ENCODE measurements at regions not wholly inside any gene's neighbourhood (a gene's known extent, or its start where the extent isn't known, plus 50 kb on each side); places are given as distances from the start of the nearest gene placed in this dataset.

DNA sequence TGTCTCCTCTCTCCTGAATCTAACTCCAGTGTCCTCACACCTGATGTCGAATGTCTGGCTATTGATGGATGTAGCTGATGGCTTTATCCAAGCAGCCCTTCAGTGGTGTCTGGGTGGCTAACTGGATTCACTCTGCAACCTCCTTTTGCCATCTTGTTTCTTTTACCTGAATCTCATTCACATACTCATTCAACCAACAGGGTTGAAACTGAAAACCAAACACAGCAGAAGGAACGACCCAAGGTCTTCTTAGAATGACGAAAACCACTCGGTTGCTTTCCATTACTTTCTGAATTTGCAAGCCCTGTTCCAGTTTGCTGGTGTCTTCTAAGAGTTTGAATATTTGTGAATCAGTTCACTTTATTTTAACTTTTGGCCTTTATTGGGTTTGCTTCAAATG lies 424.3 kb upstream of the CXADR start (continued):
- TF ChIP-seq, protein P1, sequence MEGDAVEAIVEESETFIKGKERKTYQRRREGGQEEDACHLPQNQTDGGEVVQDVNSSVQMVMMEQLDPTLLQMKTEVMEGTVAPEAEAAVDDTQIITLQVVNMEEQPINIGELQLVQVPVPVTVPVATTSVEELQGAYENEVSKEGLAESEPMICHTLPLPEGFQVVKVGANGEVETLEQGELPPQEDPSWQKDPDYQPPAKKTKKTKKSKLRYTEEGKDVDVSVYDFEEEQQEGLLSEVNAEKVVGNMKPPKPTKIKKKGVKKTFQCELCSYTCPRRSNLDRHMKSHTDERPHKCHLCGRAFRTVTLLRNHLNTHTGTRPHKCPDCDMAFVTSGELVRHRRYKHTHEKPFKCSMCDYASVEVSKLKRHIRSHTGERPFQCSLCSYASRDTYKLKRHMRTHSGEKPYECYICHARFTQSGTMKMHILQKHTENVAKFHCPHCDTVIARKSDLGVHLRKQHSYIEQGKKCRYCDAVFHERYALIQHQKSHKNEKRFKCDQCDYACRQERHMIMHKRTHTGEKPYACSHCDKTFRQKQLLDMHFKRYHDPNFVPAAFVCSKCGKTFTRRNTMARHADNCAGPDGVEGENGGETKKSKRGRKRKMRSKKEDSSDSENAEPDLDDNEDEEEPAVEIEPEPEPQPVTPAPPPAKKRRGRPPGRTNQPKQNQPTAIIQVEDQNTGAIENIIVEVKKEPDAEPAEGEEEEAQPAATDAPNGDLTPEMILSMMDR (conservative IDR thresholded peaks at IDR 0.05; ENCODE audit: low read depth in 2 of 2): no peak
- TF ChIP-seq, protein P2, sequence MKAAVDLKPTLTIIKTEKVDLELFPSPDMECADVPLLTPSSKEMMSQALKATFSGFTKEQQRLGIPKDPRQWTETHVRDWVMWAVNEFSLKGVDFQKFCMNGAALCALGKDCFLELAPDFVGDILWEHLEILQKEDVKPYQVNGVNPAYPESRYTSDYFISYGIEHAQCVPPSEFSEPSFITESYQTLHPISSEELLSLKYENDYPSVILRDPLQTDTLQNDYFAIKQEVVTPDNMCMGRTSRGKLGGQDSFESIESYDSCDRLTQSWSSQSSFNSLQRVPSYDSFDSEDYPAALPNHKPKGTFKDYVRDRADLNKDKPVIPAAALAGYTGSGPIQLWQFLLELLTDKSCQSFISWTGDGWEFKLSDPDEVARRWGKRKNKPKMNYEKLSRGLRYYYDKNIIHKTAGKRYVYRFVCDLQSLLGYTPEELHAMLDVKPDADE (IDR thresholded peaks at IDR 0.05): no peak
- TF ChIP-seq POLR2AphosphoS5 (IDR thresholded peaks at IDR 0.05; ENCODE audit: low read depth): no peak
- no peak for TF ChIP-seq NANOG (IDR thresholded peaks at IDR 0.05; ENCODE audit: borderline replicate concordance)
- TF ChIP-seq CREB1 (CRISPR knock-in tag; IDR thresholded peaks at IDR 0.05; ENCODE audit: low read depth): no peak
- no peak for TF ChIP-seq STAT1 (IDR thresholded peaks at IDR 0.05; ENCODE audit: unreplicated experiment)

DNA sequence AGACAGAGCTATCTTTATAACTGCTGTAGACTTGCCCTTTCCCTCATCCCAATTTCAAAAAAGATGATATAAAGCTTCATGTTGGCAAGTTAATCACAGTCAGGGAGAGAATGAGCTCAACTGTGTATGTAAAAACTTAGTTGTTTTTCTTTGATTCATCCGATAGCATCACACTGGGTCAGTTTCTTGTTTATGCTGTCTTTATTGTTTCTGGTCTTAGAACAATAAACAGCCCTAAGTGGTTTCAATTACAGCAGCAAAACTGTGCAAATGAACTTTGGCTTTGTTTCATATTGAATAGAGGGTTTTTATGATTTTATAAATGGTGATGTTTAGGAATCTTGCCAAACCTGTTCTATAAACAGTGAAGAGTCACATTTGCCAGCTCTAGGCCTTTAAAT lies 423.8 kb upstream of the CXADR start:
- Histone ChIP-seq H3K27me3 (ENCODE audit: insufficient read depth) (no peaks in the 10 kb centered on the region), H4K20me1 (replicated peaks; ENCODE audit: insufficient read depth) (no peaks in the 10 kb centered on the region), H3K4me1 (ENCODE audit: insufficient read depth) (peaks cover 6% of the 10 kb centered on the region; the same call in 1 of the 2 replicates), H3K4me2 (no peak overlapping the region), H2AFZ (no peak overlapping the region), H3K27ac (ENCODE audit: low read depth) (no peak overlapping the region), H3K36me3 (ENCODE audit: insufficient read depth) (no peaks in the 10 kb centered on the region), H3F3A (replicated peaks; ENCODE audit: low read depth) (no peaks in the 10 kb centered on the region), H3K9me2 (ENCODE audit: insufficient read depth) (peaks cover 6% of the 10 kb centered on the region; the same call in 1 of the 2 replicates), H3K79me2 (replicated peaks; ENCODE audit: insufficient read depth) (no peaks in the 10 kb centered on the region), H3K4me3 (no peak overlapping the region)
- Mint-ChIP-seq H3K4me3 (no peak overlapping the region), H3K4me1 (peaks cover 15% of the 10 kb centered on the region), H3K27ac (no peak overlapping the region), H3K27me3 (ENCODE audit: insufficient read depth, low read depth, poor library complexity) (peaks cover 5% of the 10 kb centered on the region), H3K36me3 (ENCODE audit: low read depth) (peaks cover 3% of the 10 kb centered on the region; the same call in 2 of the 3 replicates), H3K9me3 (peaks cover 3% of the 10 kb centered on the region; the same call in 2 of the 3 replicates)
- ATAC-seq (no peak), DNase-seq (ENCODE audit: low spot score) (no peak)
- TF ChIP-seq, protein P3, sequence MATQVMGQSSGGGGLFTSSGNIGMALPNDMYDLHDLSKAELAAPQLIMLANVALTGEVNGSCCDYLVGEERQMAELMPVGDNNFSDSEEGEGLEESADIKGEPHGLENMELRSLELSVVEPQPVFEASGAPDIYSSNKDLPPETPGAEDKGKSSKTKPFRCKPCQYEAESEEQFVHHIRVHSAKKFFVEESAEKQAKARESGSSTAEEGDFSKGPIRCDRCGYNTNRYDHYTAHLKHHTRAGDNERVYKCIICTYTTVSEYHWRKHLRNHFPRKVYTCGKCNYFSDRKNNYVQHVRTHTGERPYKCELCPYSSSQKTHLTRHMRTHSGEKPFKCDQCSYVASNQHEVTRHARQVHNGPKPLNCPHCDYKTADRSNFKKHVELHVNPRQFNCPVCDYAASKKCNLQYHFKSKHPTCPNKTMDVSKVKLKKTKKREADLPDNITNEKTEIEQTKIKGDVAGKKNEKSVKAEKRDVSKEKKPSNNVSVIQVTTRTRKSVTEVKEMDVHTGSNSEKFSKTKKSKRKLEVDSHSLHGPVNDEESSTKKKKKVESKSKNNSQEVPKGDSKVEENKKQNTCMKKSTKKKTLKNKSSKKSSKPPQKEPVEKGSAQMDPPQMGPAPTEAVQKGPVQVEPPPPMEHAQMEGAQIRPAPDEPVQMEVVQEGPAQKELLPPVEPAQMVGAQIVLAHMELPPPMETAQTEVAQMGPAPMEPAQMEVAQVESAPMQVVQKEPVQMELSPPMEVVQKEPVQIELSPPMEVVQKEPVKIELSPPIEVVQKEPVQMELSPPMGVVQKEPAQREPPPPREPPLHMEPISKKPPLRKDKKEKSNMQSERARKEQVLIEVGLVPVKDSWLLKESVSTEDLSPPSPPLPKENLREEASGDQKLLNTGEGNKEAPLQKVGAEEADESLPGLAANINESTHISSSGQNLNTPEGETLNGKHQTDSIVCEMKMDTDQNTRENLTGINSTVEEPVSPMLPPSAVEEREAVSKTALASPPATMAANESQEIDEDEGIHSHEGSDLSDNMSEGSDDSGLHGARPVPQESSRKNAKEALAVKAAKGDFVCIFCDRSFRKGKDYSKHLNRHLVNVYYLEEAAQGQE (IDR thresholded peaks at IDR 0.05; ENCODE audit: unreplicated experiment): no peak
- TF ChIP-seq ZNF114 (CRISPR knock-in tag; IDR thresholded peaks at IDR 0.05) (no peak), EZH2phosphoT487 (IDR thresholded peaks at IDR 0.05; ENCODE audit: unreplicated experiment) (no peak), POLR2AphosphoS5 (IDR thresholded peaks at IDR 0.05; ENCODE audit: low read depth) (no peak), NANOG (IDR thresholded peaks at IDR 0.05; ENCODE audit: borderline replicate concordance) (no peak), EZH2 (IDR thresholded peaks at IDR 0.05; ENCODE audit: low read depth, unreplicated experiment) (no peak), ZNF331 (CRISPR knock-in tag; IDR thresholded peaks at IDR 0.05; ENCODE audit: low read depth) (no peak), CREB1 (CRISPR knock-in tag; IDR thresholded peaks at IDR 0.05; ENCODE audit: low read depth) (no peak)
- TF ChIP-seq, protein P2 (IDR thresholded peaks at IDR 0.05): no peak
- TF ChIP-seq, protein P1 (conservative IDR thresholded peaks at IDR 0.05; ENCODE audit: low read depth in 2 of 2): no peak

Data from GM23338 (cell line).